ENCODE measurements at regions not wholly inside any gene's neighbourhood (a gene's known extent, or its start where the extent isn't known, plus 50 kb on each side); places are given as distances from the start of the nearest gene placed in this dataset.

- TF ChIP-seq, protein P1, sequence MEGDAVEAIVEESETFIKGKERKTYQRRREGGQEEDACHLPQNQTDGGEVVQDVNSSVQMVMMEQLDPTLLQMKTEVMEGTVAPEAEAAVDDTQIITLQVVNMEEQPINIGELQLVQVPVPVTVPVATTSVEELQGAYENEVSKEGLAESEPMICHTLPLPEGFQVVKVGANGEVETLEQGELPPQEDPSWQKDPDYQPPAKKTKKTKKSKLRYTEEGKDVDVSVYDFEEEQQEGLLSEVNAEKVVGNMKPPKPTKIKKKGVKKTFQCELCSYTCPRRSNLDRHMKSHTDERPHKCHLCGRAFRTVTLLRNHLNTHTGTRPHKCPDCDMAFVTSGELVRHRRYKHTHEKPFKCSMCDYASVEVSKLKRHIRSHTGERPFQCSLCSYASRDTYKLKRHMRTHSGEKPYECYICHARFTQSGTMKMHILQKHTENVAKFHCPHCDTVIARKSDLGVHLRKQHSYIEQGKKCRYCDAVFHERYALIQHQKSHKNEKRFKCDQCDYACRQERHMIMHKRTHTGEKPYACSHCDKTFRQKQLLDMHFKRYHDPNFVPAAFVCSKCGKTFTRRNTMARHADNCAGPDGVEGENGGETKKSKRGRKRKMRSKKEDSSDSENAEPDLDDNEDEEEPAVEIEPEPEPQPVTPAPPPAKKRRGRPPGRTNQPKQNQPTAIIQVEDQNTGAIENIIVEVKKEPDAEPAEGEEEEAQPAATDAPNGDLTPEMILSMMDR (IDR thresholded peaks at IDR 0.05; ENCODE audit: borderline replicate concordance, extremely low read depth, insufficient read depth) = no peak
- FAIRE-seq (no peak), DNase-seq (no peak)
- H3K4me1 ChIP-seq (ENCODE audit: control insufficient read depth in 2 of 3, insufficient read depth in 2 of 3, low read depth in 1 of 3, low read length in 3 of 3) = peaks cover 0 to 4% (median 0%) of the 10 kb centered on the region in 3 donors
- no peak overlapping the region for H3K27ac ChIP-seq (ENCODE audit: low read depth in 2 of 2, low read length in 2 of 2)
- H3K36me3 ChIP-seq (ENCODE audit: control insufficient read depth in 2 of 3, insufficient read depth in 3 of 3, low read length in 3 of 3) = no peaks in the 10 kb centered on the region
- H3K9ac ChIP-seq (ENCODE audit: low read length in 3 of 3) = no peak overlapping the region
- no peak overlapping the region for H3K4me3 ChIP-seq (ENCODE audit: low read length in 3 of 3)
- no peaks in the 10 kb centered on the region for H3K9me3 ChIP-seq (ENCODE audit: control insufficient read depth in 2 of 3, insufficient read depth in 1 of 3, low read length in 3 of 3)
- no peaks in the 10 kb centered on the region for H3K27me3 ChIP-seq (ENCODE audit: control insufficient read depth, insufficient read depth, low read length)
- intact Hi-C loops (cut with DNase I) = no loop called here
Observed at GRCh38 chr1:70856201-70856600, 191.4 kb downstream of the PTGER3 start.

DNA sequence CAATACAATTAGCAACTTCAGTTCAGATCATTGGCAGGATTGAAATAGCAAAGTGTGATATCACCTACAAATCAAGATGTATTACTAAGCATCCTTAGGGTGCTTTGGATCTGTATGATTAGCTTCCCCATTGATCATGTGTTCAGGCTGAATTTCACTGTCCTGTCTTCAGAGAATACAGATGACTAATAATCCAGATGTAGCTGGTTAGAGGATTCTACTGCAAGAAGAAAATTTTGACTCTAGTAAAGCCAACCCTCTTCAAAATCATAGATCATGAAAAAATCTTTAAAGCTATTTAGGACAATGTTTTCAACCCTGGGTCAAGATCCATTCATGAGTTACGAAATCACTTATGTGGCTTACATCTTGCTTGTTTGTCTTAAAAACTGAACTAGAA, 184.4 kb downstream of the PTGER3 start:
- intact Hi-C loops (cut with DNase I) = no loop called here

DNA sequence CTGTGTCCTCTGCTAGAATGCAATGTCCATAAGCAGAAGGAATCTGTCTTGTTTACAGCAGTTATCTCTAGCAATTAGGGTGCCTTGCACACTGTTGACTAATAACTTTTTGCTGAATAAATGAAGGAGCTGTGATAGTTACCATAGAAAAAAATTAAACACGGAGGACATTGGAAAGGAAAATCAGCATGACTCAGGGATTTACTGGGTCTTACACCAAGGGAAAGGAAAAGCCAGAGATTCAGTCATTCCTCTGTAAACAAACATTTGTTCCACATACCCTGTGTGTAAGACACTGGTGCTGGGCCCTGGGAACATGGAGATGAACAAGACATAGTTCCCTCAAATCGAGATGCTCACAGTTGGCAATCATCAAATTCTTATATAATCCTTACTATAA, 183.3 kb downstream of the PTGER3 start:
- Histone ChIP-seq H3K36me3 (ENCODE audit: control insufficient read depth in 2 of 3, insufficient read depth in 3 of 3, low read length in 3 of 3) (no peaks in the 10 kb centered on the region), H3K9ac (ENCODE audit: low read length in 3 of 3) (no peak overlapping the region), H3K27me3 (ENCODE audit: control insufficient read depth, insufficient read depth, low read length) (no peaks in the 10 kb centered on the region), H3K9me3 (ENCODE audit: control insufficient read depth in 2 of 3, insufficient read depth in 1 of 3, low read length in 3 of 3) (no peaks in the 10 kb centered on the region), H3K4me3 (ENCODE audit: low read length in 3 of 3) (no peak overlapping the region), H3K4me1 (ENCODE audit: control insufficient read depth in 2 of 3, insufficient read depth in 2 of 3, low read depth in 1 of 3, low read length in 3 of 3) (peaks cover 0 to 4% (median 0%) of the 10 kb centered on the region in 3 donors), H3K27ac (ENCODE audit: low read depth in 2 of 2, low read length in 2 of 2) (no peak overlapping the region)
- no peak for FAIRE-seq
- intact Hi-C loops (cut with DNase I) = no loop called here
- TF ChIP-seq, protein P1 (IDR thresholded peaks at IDR 0.05; ENCODE audit: borderline replicate concordance, extremely low read depth, insufficient read depth) = no peak
- no peak for DNase-seq

More for the DNA sequence above, 184.4 kb downstream of the PTGER3 start:
- H3K9ac ChIP-seq (ENCODE audit: low read length in 3 of 3) = no peak overlapping the region
- DNase-seq = no peak
- no peak overlapping the region for H3K27ac ChIP-seq (ENCODE audit: low read depth in 2 of 2, low read length in 2 of 2)
- H3K4me1 ChIP-seq (ENCODE audit: control insufficient read depth in 2 of 3, insufficient read depth in 2 of 3, low read depth in 1 of 3, low read length in 3 of 3) = peaks cover 0 to 4% (median 0%) of the 10 kb centered on the region in 3 donors
- no peak for FAIRE-seq
- no peak overlapping the region for H3K4me3 ChIP-seq (ENCODE audit: low read length in 3 of 3)
- TF ChIP-seq, protein P1 (IDR thresholded peaks at IDR 0.05; ENCODE audit: borderline replicate concordance, extremely low read depth, insufficient read depth) = no peak
- H3K36me3 ChIP-seq (ENCODE audit: control insufficient read depth in 2 of 3, insufficient read depth in 3 of 3, low read length in 3 of 3) = no peaks in the 10 kb centered on the region
- H3K9me3 ChIP-seq (ENCODE audit: control insufficient read depth in 2 of 3, insufficient read depth in 1 of 3, low read length in 3 of 3) = no peaks in the 10 kb centered on the region
- no peaks in the 10 kb centered on the region for H3K27me3 ChIP-seq (ENCODE audit: control insufficient read depth, insufficient read depth, low read length)

All from kidney (tissue), 13 donors.